ENCODE measurements at regions not wholly inside any gene's neighbourhood (a gene's known extent, or its start where the extent isn't known, plus 50 kb on each side); places are given as distances from the start of the nearest gene placed in this dataset.

- Histone ChIP-seq H3K9ac (replicated peaks in 1 of 4; ENCODE audit: extremely low read depth in 1 of 4, low read depth in 3 of 4, low read length in 3 of 4) (no peak overlapping the region), H3K4me2 (ENCODE audit: insufficient read depth in 1 of 2, low read depth in 2 of 2, low read length in 2 of 2) (no peak overlapping the region), H2AK5ac (ENCODE audit: low read depth, low read length) (no peak overlapping the region), H3K4ac (replicated peaks; ENCODE audit: insufficient read length, low read depth, low read length) (no peak overlapping the region), H3K14ac (ENCODE audit: insufficient read length) (no peak overlapping the region), H3K36me3 (ENCODE audit: control insufficient read depth in 2 of 4, insufficient read depth in 4 of 4, low read length in 3 of 4) (no peaks in the 10 kb centered on the region), H4K91ac (replicated peaks; ENCODE audit: insufficient read length, low read length) (no peak overlapping the region), H3K56ac (replicated peaks; ENCODE audit: insufficient read length, low read depth, low read length) (no peak overlapping the region), H2AFZ (ENCODE audit: low read length) (no peak overlapping the region), H4K5ac (ENCODE audit: insufficient read length, low read depth, low read length) (no peak overlapping the region), H3K79me2 (ENCODE audit: control insufficient read depth in 1 of 2, insufficient read depth in 2 of 2, low read length in 2 of 2) (no peaks in the 10 kb centered on the region), H4K20me1 (replicated peaks in 1 of 2; ENCODE audit: control insufficient read depth in 1 of 2, insufficient read depth in 2 of 2, low read length in 2 of 2) (no peaks in the 10 kb centered on the region), H2BK12ac (ENCODE audit: low read depth, low read length) (no peak overlapping the region), H3K79me1 (ENCODE audit: low read depth, low read length) (no peaks in the 10 kb centered on the region), H3K4me3 (ENCODE audit: extremely low read depth in 1 of 4, insufficient read depth in 2 of 4, low read depth in 3 of 4, low read length in 4 of 4) (no peak overlapping the region), H3K23me2 (ENCODE audit: low read depth, low read length) (no peaks in the 10 kb centered on the region), H3K27me3 (replicated peaks in 1 of 4; ENCODE audit: control insufficient read depth in 3 of 4, extremely low read depth in 1 of 4, insufficient read depth in 3 of 4, low read length in 3 of 4) (no peaks in the 10 kb centered on the region), H2BK15ac (ENCODE audit: low read length) (no peak overlapping the region), H2BK120ac (replicated peaks; ENCODE audit: low read depth, low read length) (no peak overlapping the region), H3K9me3 (ENCODE audit: insufficient read depth in 2 of 2, low read depth in 1 of 2, low read length in 1 of 2) (no peaks in the 10 kb centered on the region), H2BK20ac (ENCODE audit: low read length) (no peak overlapping the region), H3K18ac (ENCODE audit: extremely low read depth, low read length) (no peak overlapping the region), H3K27ac (ENCODE audit: low read depth, low read length) (no peak overlapping the region), H4K8ac (ENCODE audit: extremely low read depth, insufficient read depth, low read length) (no peak overlapping the region), H3K4me1 (replicated peaks in 1 of 4; ENCODE audit: control insufficient read depth in 3 of 4, insufficient read depth in 4 of 4, low read length in 3 of 4) (no peaks in the 10 kb centered on the region), H2BK5ac (ENCODE audit: low read depth, low read length) (no peak overlapping the region), H3K23ac (ENCODE audit: insufficient read length) (no peak overlapping the region)
- DNase-seq (ENCODE audit: low read depth in 1 of 2, low spot score in 2 of 2) (no peak), FAIRE-seq (no peak)
- POLR2A ChIA-PET (ENCODE audit: partially characterized antibody) = no interaction called here
- CTCF ChIA-PET (ENCODE audit: partially characterized antibody) = no interaction called here
- TF ChIP-seq CHD2 (IDR thresholded peaks at IDR 0.05; ENCODE audit: low read length) (no peak), EP300 (IDR thresholded peaks at IDR 0.05; ENCODE audit: borderline replicate concordance in 1 of 2, low read depth in 2 of 2, low read length in 2 of 2) (no peak), HDAC6 (IDR thresholded peaks at IDR 0.05; ENCODE audit: low read depth, low read length) (no peak), ZNF274 (IDR thresholded peaks at IDR 0.05; ENCODE audit: borderline replicate concordance, extremely low read depth, low read length) (no peak), CHD1 (IDR thresholded peaks at IDR 0.05; ENCODE audit: low read depth, low read length) (no peak), FOSL1 (IDR thresholded peaks at IDR 0.05; ENCODE audit: insufficient read depth, low read depth, low read length) (no peak), EZH2 (IDR thresholded peaks at IDR 0.05; ENCODE audit: low read depth, low read length, severe bottlenecking) (no peak), RXRA (IDR thresholded peaks at IDR 0.05; ENCODE audit: insufficient read depth, low read depth, low read length) (no peak)
- 87% methylated on average over 3 of the region's 3 CpGs; no CpG with 5 or more reads in 1 of the 2 experiments for WGBS, 2 experiments (ENCODE audit: extremely low coverage in 1 of 2, insufficient coverage in 1 of 2, insufficient read length in 1 of 2, insufficient replicate concordance in 2 of 2, low coverage in 1 of 2, low lambda C conversion rate in 2 of 2, missing lambda C conversion rate in 1 of 2)
Observed at GRCh38 chr3:30452446-30452845, 154.0 kb upstream of the TGFBR2 start.
